Fibroblast of skin of back (primary cell): ENCODE measurements at regions not wholly inside any gene's neighbourhood (a gene's known extent, or its start where the extent isn't known, plus 50 kb on each side); places are given as distances from the start of the nearest gene placed in this dataset.
"Not testable (repeated sequence)": the region's sequence is repeated elsewhere in the genome, so short reads cannot be mapped to it uniquely, and the experiment has no call there.

Experiments used
- DNase-seq: peaks from one replicate; pipeline ENCODE4 v3.0.0-alpha.2; 2013

GRCh38 chr2:184256611-184257010 is 341.7 kb upstream of the ZNF804A start:
- no peak for DNase-seq

GRCh38 chr2:184261331-184261730 is 337.0 kb upstream of the ZNF804A start:
- no peak for DNase-seq

- no peak for DNase-seq
Measured at GRCh38 chr2:184261818-184262217, 336.5 kb upstream of the ZNF804A start.

- no peak for DNase-seq
Measured at GRCh38 chr2:184268900-184269477, 329.3 kb upstream of the ZNF804A start.

- no peak for DNase-seq
Measured at GRCh38 chr2:184270660-184271059, 327.7 kb upstream of the ZNF804A start.

- no peak for DNase-seq
Measured at GRCh38 chr2:184272056-184272455, 326.3 kb upstream of the ZNF804A start.

GRCh38 chr2:184294831-184295230 is 303.5 kb upstream of the ZNF804A start:
- no peak for DNase-seq

GRCh38 chr2:184297085-184297484 is 301.2 kb upstream of the ZNF804A start:
- DNase-seq, result no peak

GRCh38 chr2:184302506-184302905 is 295.8 kb upstream of the ZNF804A start:
- peak; percentile 8 for DNase-seq

GRCh38 chr2:184304006-184304405 is 294.3 kb upstream of the ZNF804A start:
- peak; percentile 8 for DNase-seq

- no peak for DNase-seq
Measured at GRCh38 chr2:184305105-184305504, 293.2 kb upstream of the ZNF804A start.

- DNase-seq, result no peak
Measured at GRCh38 chr2:184308706-184309105, 289.6 kb upstream of the ZNF804A start.

GRCh38 chr2:184312970-184313369 is 285.4 kb upstream of the ZNF804A start:
- DNase-seq, result no peak

- DNase-seq, result no peak
Measured at GRCh38 chr2:184314829-184315228, 283.5 kb upstream of the ZNF804A start.

GRCh38 chr2:184316921-184317320 is 281.4 kb upstream of the ZNF804A start:
- DNase-seq, result peak; percentile 8

- DNase-seq, result no peak
Measured at GRCh38 chr2:184322615-184323014, 275.7 kb upstream of the ZNF804A start.

- DNase-seq, result no peak
Measured at GRCh38 chr2:184326066-184326465, 272.3 kb upstream of the ZNF804A start.

- DNase-seq, result not testable (repeated sequence)
Measured at GRCh38 chr2:184327805-184328204, 270.5 kb upstream of the ZNF804A start.

- not testable (repeated sequence) for DNase-seq
Measured at GRCh38 chr2:184330561-184330960, 267.8 kb upstream of the ZNF804A start.

GRCh38 chr2:184336688-184337087 is 261.6 kb upstream of the ZNF804A start:
- DNase-seq, result peak; percentile 73

GRCh38 chr2:184338771-184339170 is 259.6 kb upstream of the ZNF804A start:
- no peak for DNase-seq

GRCh38 chr2:184339966-184340365 is 258.4 kb upstream of the ZNF804A start:
- peak; percentile 77 for DNase-seq

GRCh38 chr2:184346338-184346862 is 251.9 kb upstream of the ZNF804A start:
- peak; percentile 2 for DNase-seq

GRCh38 chr2:184351126-184351525 is 247.2 kb upstream of the ZNF804A start:
- no peak for DNase-seq

GRCh38 chr2:184357033-184357432 is 241.3 kb upstream of the ZNF804A start:
- DNase-seq, result no peak
